H9 (cell line): ENCODE measurements at regions not wholly inside any gene's neighbourhood (a gene's known extent, or its start where the extent isn't known, plus 50 kb on each side); places are given as distances from the start of the nearest gene placed in this dataset.
"Not testable (repeated sequence)": the region's sequence is repeated elsewhere in the genome, so short reads cannot be mapped to it uniquely, and the experiment has no call there.

Experiments used
- DNase-seq: peaks from one replicate; pipeline ENCODE4 v3.0.0-alpha.2; 2017
- H2AFZ ChIP-seq: one replicate; pipeline ENCODE4 v1.6.1; 2013; ENCODE audit warnings: mild to moderate bottlenecking, low read length, control low read depth, moderate library complexity
- H2AK5ac ChIP-seq: 2 replicates; pipeline ENCODE4 v1.6.1; 2013; ENCODE audit warnings: low read length, control low read depth, mixed read lengths; ENCODE audit not compliant: insufficient read length
- H2BK120ac ChIP-seq: one replicate; pipeline ENCODE4 v1.6.1; 2013; ENCODE audit warnings: low read depth, mild to moderate bottlenecking, low read length, control low read depth, inconsistent platforms; ENCODE audit not compliant: poor library complexity, severe bottlenecking
- H2BK12ac ChIP-seq: 2 replicates; pipeline ENCODE4 v1.6.1; 2013; ENCODE audit warnings: low read length, control low read depth, mixed read lengths, low read depth; ENCODE audit not compliant: insufficient read length
- H2BK15ac ChIP-seq: 2 replicates; pipeline ENCODE4 v1.6.1; 2013; ENCODE audit warnings: low read depth, low read length, control low read depth
- H2BK20ac ChIP-seq: one replicate; pipeline ENCODE4 v1.6.1; 2013; ENCODE audit warnings: low read depth, mild to moderate bottlenecking, low read length, control low read depth, inconsistent platforms; ENCODE audit not compliant: poor library complexity, severe bottlenecking
- H2BK5ac ChIP-seq: 2 replicates; pipeline ENCODE4 v1.6.1; 2013; ENCODE audit warnings: low read length, control low read depth, mixed read lengths; ENCODE audit not compliant: insufficient read length
- H3K14ac ChIP-seq: 2 replicates; pipeline ENCODE4 v1.6.1; 2013; ENCODE audit warnings: low read length, control low read depth; ENCODE audit not compliant: insufficient read depth
- H3K18ac ChIP-seq: 2 replicates; pipeline ENCODE4 v1.6.1; 2013; ENCODE audit warnings: low read depth, mild to moderate bottlenecking, mixed read lengths, low read length, control low read depth; ENCODE audit not compliant: insufficient read length
- H3K23ac ChIP-seq: 2 replicates; pipeline ENCODE4 v1.6.1; 2013; ENCODE audit warnings: low read length, control low read depth, mixed read lengths, low read depth; ENCODE audit not compliant: insufficient read length
- H3K23me2 ChIP-seq: 2 replicates; pipeline ENCODE4 v1.6.1; 2013; ENCODE audit warnings: low read depth, mild to moderate bottlenecking, mixed read lengths, low read length, control low read depth; ENCODE audit not compliant: insufficient read length, poor library complexity, severe bottlenecking
- H3K27ac ChIP-seq: 2 replicates; pipeline ENCODE4 v1.5.1; 2013; ENCODE audit warnings: low read length, control low read depth, mixed read lengths, low read depth; ENCODE audit not compliant: insufficient read length
- H3K27me3 ChIP-seq: 2 replicates; pipeline ENCODE4 v1.6.1; 2013; ENCODE audit warnings: low read length, control low read depth, inconsistent platforms; ENCODE audit not compliant: insufficient read depth
- H3K4ac ChIP-seq: 2 replicates; pipeline ENCODE4 v1.6.1; 2013; ENCODE audit warnings: low read depth, mild to moderate bottlenecking, control low read depth, inconsistent platforms, low read length, moderate library complexity
- H3K4me1 ChIP-seq: 2 replicates; pipeline ENCODE4 v1.6.1; 2013; ENCODE audit warnings: low read length, control low read depth, inconsistent platforms; ENCODE audit not compliant: insufficient read depth
- H3K4me2 ChIP-seq: 2 replicates; pipeline ENCODE4 v1.6.1; 2013; ENCODE audit warnings: low read length, control low read depth, mixed read lengths; ENCODE audit not compliant: insufficient read length, insufficient read depth
- H3K56ac ChIP-seq: 2 replicates; pipeline ENCODE4 v1.6.1; 2013; ENCODE audit warnings: low read depth, mild to moderate bottlenecking, mixed read lengths, low read length, control low read depth; ENCODE audit not compliant: insufficient read length
- H3K79me1 ChIP-seq: 2 replicates; pipeline ENCODE4 v1.6.1; 2013; ENCODE audit warnings: low read depth, mild to moderate bottlenecking, moderate library complexity, low read length, control low read depth, inconsistent platforms; ENCODE audit not compliant: insufficient read depth, poor library complexity, severe bottlenecking
- H3K79me2 ChIP-seq: 2 replicates; pipeline ENCODE4 v1.6.1; 2013; ENCODE audit warnings: low read length, control low read depth, inconsistent platforms; ENCODE audit not compliant: insufficient read depth
- H3K9ac ChIP-seq: 2 replicates; pipeline ENCODE4 v1.6.1; 2013; ENCODE audit warnings: low read length, control low read depth, mixed read lengths; ENCODE audit not compliant: insufficient read length; ENCODE audit errors: extremely low read depth
- H3K9me3 ChIP-seq: one replicate; pipeline ENCODE4 v1.6.1; 2013; ENCODE audit warnings: low read depth, low read length, inconsistent platforms; ENCODE audit not compliant: control insufficient read depth
- H3T11ph ChIP-seq: one replicate; pipeline ENCODE4 v1.6.1; 2013; ENCODE audit warnings: mild to moderate bottlenecking, low read length, control low read depth, inconsistent platforms
- H4K20me1 ChIP-seq: one replicate; pipeline ENCODE4 v1.6.1; 2013; ENCODE audit not compliant: control insufficient read depth, insufficient read length, insufficient read depth
- H4K5ac ChIP-seq: 2 replicates; pipeline ENCODE4 v1.6.1; 2013; ENCODE audit warnings: low read depth, mild to moderate bottlenecking, mixed read lengths, low read length, control low read depth; ENCODE audit not compliant: insufficient read length
- H4K8ac ChIP-seq: replicated peaks from 2 replicates; pipeline ENCODE4 v1.6.1; 2013; ENCODE audit warnings: low read length, control low read depth, mixed read lengths, low read depth; ENCODE audit not compliant: insufficient read length
- H4K91ac ChIP-seq: 2 replicates; pipeline ENCODE4 v1.6.1; 2013; ENCODE audit warnings: low read depth, mild to moderate bottlenecking, moderate library complexity, mixed read lengths, low read length, control low read depth; ENCODE audit not compliant: insufficient read length
- H3K27ac Mint-ChIP-seq, 3 experiments: 2 replicates in 2 of 3; 3 replicates in 1 of 3; pipeline ENCODE4 v1.8.0; 2020 to 2021; ENCODE audit warnings: mixed read lengths in 3 of 3, mild to moderate bottlenecking in 1 of 3, moderate library complexity in 1 of 3
- H3K27me3 Mint-ChIP-seq: 2 replicates; pipeline ENCODE4 v1.8.0; 2021; ENCODE audit warnings: low read depth, mild to moderate bottlenecking, moderate library complexity, mixed read lengths
- H3K36me3 Mint-ChIP-seq, 3 experiments: 2 replicates in 2 of 3; 3 replicates in 1 of 3; pipeline ENCODE4 v1.8.0; 2020 to 2021; ENCODE audit warnings: low read depth in 3 of 3, mixed read lengths in 3 of 3; ENCODE audit not compliant: insufficient read depth in 1 of 3
- H3K4me1 Mint-ChIP-seq, 2 experiments: 2 replicates each; pipeline ENCODE4 v1.8.0; 2020; ENCODE audit warnings: mixed read lengths in 2 of 2
- H3K4me3 Mint-ChIP-seq, 2 experiments: 2 replicates in 1 of 2; 3 replicates in 1 of 2; pipeline ENCODE4 v1.8.0; 2020 to 2021; ENCODE audit warnings: mild to moderate bottlenecking in 2 of 2, mixed read lengths in 2 of 2, moderate library complexity in 1 of 2
- H3K9me3 Mint-ChIP-seq, 2 experiments: 2 replicates in 1 of 2; 3 replicates in 1 of 2; pipeline ENCODE4 v1.8.0; 2020; ENCODE audit warnings: mild to moderate bottlenecking in 2 of 2, mixed read lengths in 2 of 2, moderate library complexity in 1 of 2
- WGBS: extraction: QIAGEN DNeasy Blood & Tissue Kit; methylation state at CpG from one replicate; pipeline ENCODE4 v1.1.7; 2013; ENCODE audit warnings: missing lambda C conversion rate, low lambda C conversion rate, mixed read lengths; ENCODE audit not compliant: insufficient read length; ENCODE audit errors: extremely low coverage; 5-methylcytosine and 5-hydroxymethylcytosine counted together

DNA sequence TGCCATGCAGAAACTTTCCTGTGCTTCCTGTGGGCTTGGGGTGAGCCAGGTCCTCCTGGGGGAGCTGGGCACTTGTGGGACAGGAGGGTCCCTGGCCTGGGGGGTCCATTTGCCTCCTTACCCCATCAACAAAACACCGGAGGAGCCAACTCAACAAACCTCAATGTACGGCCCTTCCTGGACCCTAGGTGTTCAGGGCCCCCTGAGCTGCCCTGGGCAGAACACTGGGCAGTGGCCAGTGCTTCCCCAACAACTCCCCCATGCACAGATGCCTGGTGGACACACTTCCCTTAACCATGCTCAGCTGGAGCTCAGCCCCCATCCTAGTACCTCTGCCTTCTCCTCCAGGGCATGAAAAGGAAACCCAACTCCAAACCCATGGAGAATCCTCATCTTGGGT lies 1504.2 kb upstream of the TPTE start:
- H3K27me3 ChIP-seq, H3K4me1 ChIP-seq, H2BK120ac ChIP-seq, H2AFZ ChIP-seq, H3K4me3 Mint-ChIP-seq, H3K56ac ChIP-seq, H3T11ph ChIP-seq, H4K5ac ChIP-seq, H4K20me1 ChIP-seq, H3K79me2 ChIP-seq, H2BK15ac ChIP-seq, H3K4ac ChIP-seq, H4K8ac ChIP-seq, H2BK20ac ChIP-seq, H3K23me2 ChIP-seq, H3K9ac ChIP-seq, H2AK5ac ChIP-seq, H3K27me3 Mint-ChIP-seq, H3K14ac ChIP-seq, H3K79me1 ChIP-seq, DNase-seq, H4K91ac ChIP-seq, H3K4me2 ChIP-seq, H3K27ac Mint-ChIP-seq, H2BK5ac ChIP-seq, H3K18ac ChIP-seq, H2BK12ac ChIP-seq, H3K4me1 Mint-ChIP-seq, H3K23ac ChIP-seq, H3K27ac ChIP-seq: not testable (repeated sequence)
- peaks cover 55 to 59% of the 10 kb centered on the region in 2 experiments for H3K9me3 Mint-ChIP-seq
- H3K9me3 ChIP-seq: peaks cover 43% of the 10 kb centered on the region
- peaks cover 24 to 34% (median 28%) of the 10 kb centered on the region in 3 experiments; a peak in 6 of 7 replicates for H3K36me3 Mint-ChIP-seq
- WGBS: no CpG with 5 or more reads among the region's 2 CpGs

DNA sequence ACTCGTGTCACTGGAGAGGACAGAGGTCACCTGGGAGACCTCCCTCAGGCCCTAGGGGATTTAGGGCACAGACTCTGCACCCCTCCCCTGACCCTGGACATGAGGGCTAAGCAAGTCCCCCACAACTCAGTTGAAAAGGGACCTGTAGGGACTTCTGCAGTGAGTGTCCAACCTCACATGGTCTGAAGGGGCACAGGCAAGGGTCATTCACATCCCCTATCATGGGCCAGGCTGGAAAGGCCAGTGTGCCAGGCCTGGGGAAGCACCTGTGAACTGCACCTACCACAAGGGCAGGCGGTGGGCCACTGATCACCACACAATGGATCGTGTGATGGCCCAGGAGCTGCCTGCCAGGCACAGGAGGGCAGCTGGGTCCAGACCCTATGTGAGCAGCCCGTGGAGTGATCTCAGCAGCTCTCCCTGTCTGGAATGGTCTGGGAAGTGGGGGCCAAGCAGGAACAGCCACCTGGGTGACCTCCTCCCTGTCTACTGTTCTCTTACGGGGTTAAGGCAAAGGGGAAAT lies 1502.6 kb upstream of the TPTE start:
- not testable (repeated sequence) for H3K18ac ChIP-seq, H3K23me2 ChIP-seq, H3K27ac Mint-ChIP-seq, H4K8ac ChIP-seq, H3K4me3 Mint-ChIP-seq, H2AFZ ChIP-seq, H3K79me1 ChIP-seq, H3K79me2 ChIP-seq, H3K4me2 ChIP-seq, H3K56ac ChIP-seq, H2BK120ac ChIP-seq, H2AK5ac ChIP-seq, H3K4me1 Mint-ChIP-seq, H3T11ph ChIP-seq, H2BK15ac ChIP-seq, H2BK5ac ChIP-seq, H3K27ac ChIP-seq, H3K27me3 Mint-ChIP-seq, H2BK12ac ChIP-seq, H4K91ac ChIP-seq, H3K27me3 ChIP-seq, H2BK20ac ChIP-seq, H4K20me1 ChIP-seq, DNase-seq, H3K9ac ChIP-seq, H3K23ac ChIP-seq, H3K14ac ChIP-seq, H4K5ac ChIP-seq, H3K4me1 ChIP-seq, H3K4ac ChIP-seq
- no CpG with 5 or more reads among the region's 5 CpGs for WGBS
- peaks cover 31% of the 10 kb centered on the region for H3K9me3 ChIP-seq
- Mint-ChIP-seq H3K36me3 (peaks cover 14 to 20% (median 16%) of the 10 kb centered on the region in 3 experiments; a peak in 6 of 7 replicates), H3K9me3 (peaks cover 44 to 47% of the 10 kb centered on the region in 2 experiments)
